HepG2 (cell line): ENCODE measurements at regions not wholly inside any gene's neighbourhood (a gene's known extent, or its start where the extent isn't known, plus 50 kb on each side); places are given as distances from the start of the nearest gene placed in this dataset.

ENCODE experiments used
- ATAC-seq: fragments of 200-7000 bp; cut with Tn5 transposase; 3 replicates; pipeline ENCODE4 v1.9.1; 2020; ENCODE audit warnings: mild to moderate bottlenecking, moderate library complexity
- BruUV-seq: library from RNA; stranded (reverse); fragments of 400-500 nt; replicated peaks from 2 replicates; lab custom pipeline; 2021; lab: Mats Ljungman, UMichigan
- CTCF ChIA-PET: fragments of 300-600 bp; formaldehyde crosslinking; extraction: SDS; loops from one replicate; lab custom pipeline; 2021; ENCODE audit warnings: low total read pairs, inconsistent platforms, low intra/inter-chr PET ratio; lab: Yijun Ruan, JAX
- POLR2A ChIA-PET: fragments of 350-600 bp; sonication (Branson Sonifier 250); formaldehyde crosslinking; loops from one replicate; lab custom pipeline; 2020; ENCODE audit warnings: antibody characterized with exemption, inconsistent platforms; lab: Yijun Ruan, JAX
- DNase-seq: peaks from one replicate; pipeline ENCODE4 v3.0.0-alpha.2; 2015; ENCODE audit warnings: low spot score
- FAIRE-seq: peaks from 3 replicates; lab custom pipeline; 2011; peaks lifted over from hg19 to GRCh38; lab: Jason Lieb, UNC
- H2AFZ ChIP-seq: one replicate; pipeline ENCODE4 v1.6.1; 2011; ENCODE audit warnings: low read length, inconsistent platforms
- H3K27ac ChIP-seq: fragments of 300-600 bp; 3 replicates; pipeline ENCODE4 v1.8.0; 2011; ENCODE audit warnings: mixed run types, mild to moderate bottlenecking, mixed read lengths, low read length, inconsistent platforms; ENCODE audit not compliant: insufficient read depth; ENCODE audit errors: extremely low read length
- H3K27me3 ChIP-seq, 2 experiments: fragments of 200-600 bp in 1 of 2; 2 replicates in 1 of 2; 3 replicates in 1 of 2; pipeline versions ENCODE4 v1.6.0 to v1.8.0; 2011; ENCODE audit warnings: low read length in 2 of 2, mild to moderate bottlenecking in 2 of 2, moderate library complexity in 2 of 2, inconsistent platforms in 1 of 2; ENCODE audit not compliant: insufficient read depth in 2 of 2, control insufficient read depth in 1 of 2
- H3K36me3 ChIP-seq, 2 experiments: fragments of 200-600 bp in 1 of 2; replicated peaks in 1 of 2; 2 replicates in 1 of 2; 3 replicates in 1 of 2; pipeline versions ENCODE4 v1.5.1 to v1.8.0; 2011; ENCODE audit warnings: low read length in 2 of 2, inconsistent platforms in 1 of 2; ENCODE audit not compliant: insufficient read depth in 2 of 2, control insufficient read depth in 1 of 2
- H3K4me1 ChIP-seq: 2 replicates; pipeline ENCODE4 v1.5.1; 2012; ENCODE audit warnings: low read length, inconsistent platforms; ENCODE audit not compliant: insufficient read depth
- H3K4me2 ChIP-seq: 2 replicates; pipeline ENCODE4 v1.6.0; 2011; ENCODE audit warnings: low read depth, low read length, inconsistent platforms
- H3K4me3 ChIP-seq, 3 experiments: fragments of 200-600 bp in 1 of 3; sonication (generic), shearing (Covaris generic) in 1 of 3; replicated peaks in 1 of 3; 2 replicates each; pipeline ENCODE4 v1.5.1; 2011 to 2016; ENCODE audit warnings: low read length in 3 of 3, inconsistent platforms in 2 of 3, low read depth in 2 of 3, mild to moderate bottlenecking in 2 of 3, control low read depth in 1 of 3, mixed read lengths in 1 of 3; ENCODE audit not compliant: insufficient read depth in 1 of 3
- H3K79me2 ChIP-seq: one replicate; pipeline ENCODE4 v1.6.1; 2011; ENCODE audit warnings: low read length, inconsistent platforms; ENCODE audit not compliant: insufficient read depth
- H3K9ac ChIP-seq: 2 replicates; pipeline ENCODE4 v1.6.0; 2011; ENCODE audit warnings: mild to moderate bottlenecking, low read depth, low read length, inconsistent platforms; ENCODE audit not compliant: insufficient read depth
- H3K9me3 ChIP-seq: 2 replicates; pipeline ENCODE4 v1.5.1; 2012; ENCODE audit warnings: mild to moderate bottlenecking, low read length
- H4K20me1 ChIP-seq: 2 replicates; pipeline ENCODE4 v1.6.0; 2011; ENCODE audit warnings: inconsistent platforms, mild to moderate bottlenecking, low read length, moderate library complexity; ENCODE audit not compliant: insufficient read depth
- AHR ChIP-seq: IDR thresholded peaks from 2 replicates; pipeline ENCODE4 v1.6.1; 2018; ENCODE audit warnings: missing genetic modification reagents, missing compliant biosample characterization
- E2F1 ChIP-seq: sonication (generic); formaldehyde crosslinking; IDR thresholded peaks from 2 replicates; pipeline ENCODE4 v1.5.0; 2020; ENCODE audit warnings: missing genetic modification reagents
- IKZF5 ChIP-seq: IDR thresholded peaks from 2 replicates; pipeline ENCODE4 v1.6.1; 2018; ENCODE audit warnings: missing genetic modification reagents, mild to moderate bottlenecking, missing compliant biosample characterization
- MNT ChIP-seq: fragments of 450-650 bp; IDR thresholded peaks from 2 replicates; pipeline ENCODE4 v1.6.1; 2016
- TIGD3 ChIP-seq: sonication (generic); formaldehyde crosslinking; IDR thresholded peaks from 2 replicates; pipeline ENCODE4 v1.5.1; 2020; ENCODE audit warnings: mild to moderate bottlenecking, missing genetic modification reagents, borderline replicate concordance
- ZBTB33 ChIP-seq: sonication (generic); formaldehyde crosslinking; IDR thresholded peaks from 2 replicates; pipeline ENCODE4 v1.4.0; 2020; ENCODE audit warnings: missing genetic modification reagents
- ZNF549 ChIP-seq: sonication (generic); formaldehyde crosslinking; IDR thresholded peaks from 2 replicates; pipeline ENCODE4 v1.5.0; 2020; ENCODE audit warnings: missing genetic modification reagents
- ZSCAN5A ChIP-seq: sonication (generic); formaldehyde crosslinking; IDR thresholded peaks from 2 replicates; pipeline ENCODE4 v1.8.0; 2022; ENCODE audit warnings: mild to moderate bottlenecking, missing genetic modification reagents, borderline replicate concordance
- whole genome bisulfite sequencing: methylation state at CpG from one replicate; pipeline ENCODE4 v1.1.6; 2017; ENCODE audit warnings: low lambda C conversion rate; 5-methylcytosine and 5-hydroxymethylcytosine counted together
- in situ Hi-C: cut with HindIII; loops from 2 replicates; pipeline ENCODE4 v1.10.0; 2017; ENCODE audit warnings: low pct_unique_long_range_greater_than_20kb; ENCODE audit not compliant: extremely low pct_ligation_motif_present
- intact Hi-C: fragments of 100-400 bp; cut with micrococcal nuclease; formaldehyde crosslinking; loops from one replicate; pipeline ENCODE4 v1.10.0; 2022; ENCODE audit not compliant: unreplicated experiment

- FAIRE-seq = no peak
- Histone ChIP-seq H3K4me2 (no peak overlapping the region), H2AFZ (no peak overlapping the region), H3K4me3 (no peak overlapping the region), H3K4me1 (no peaks in the 10 kb centered on the region), H3K9ac (no peak overlapping the region), H4K20me1 (no peaks in the 10 kb centered on the region), H3K27ac (no peak overlapping the region), H3K9me3 (no peaks in the 10 kb centered on the region), H3K36me3 (no peaks in the 10 kb centered on the region), H3K79me2 (no peaks in the 10 kb centered on the region), H3K27me3 (peaks cover 1 to 3% of the 10 kb centered on the region in 2 experiments; a peak in 1 of 5 replicates)
- BruUV-seq = no TSS peak
- ATAC-seq = no peak
- ChIA-PET CTCF (no interaction called here), POLR2A (no interaction called here)
- DNase-seq = no peak
- in situ Hi-C loops = no loop called here
- no peak for TF ChIP-seq ZNF549 (CRISPR knock-in tag)
- TF ChIP-seq IKZF5 = no peak
- TF ChIP-seq MNT = peak; percentile 69
- 21% methylated on average over 6 of the region's 6 CpGs for WGBS
- intact Hi-C loops = loop anchor here (10.0 kb wide), 1 partner anchor 1525 kb away; no protein-coding TSS in a partner anchor
These were observed 132.3 kb downstream of the FCRL5 start for GRCh38 chr1:157419845-157420542.

GRCh38 chr1:157418659-157419058 is 133.7 kb downstream of the FCRL5 start:
- FAIRE-seq = no peak
- H3K4me1 ChIP-seq = no peaks in the 10 kb centered on the region
- H3K27me3 ChIP-seq = peaks cover 0 to 3% of the 10 kb centered on the region in 2 experiments; a peak in 1 of 5 replicates
- H3K27ac ChIP-seq = no peak overlapping the region
- DNase-seq = no peak
- H3K36me3 ChIP-seq = no peaks in the 10 kb centered on the region
- in situ Hi-C loops (no loop called here), intact Hi-C loops (loop anchor here (10.0 kb wide), 1 partner anchor 1524 kb away; no protein-coding TSS in a partner anchor)
- POLR2A ChIA-PET = no interaction called here
- no peak for ATAC-seq
- no peaks in the 10 kb centered on the region for H4K20me1 ChIP-seq
- H3K4me3 ChIP-seq = no peak overlapping the region
- no peak overlapping the region for H2AFZ ChIP-seq
- H3K79me2 ChIP-seq = no peaks in the 10 kb centered on the region
- H3K9me3 ChIP-seq = no peaks in the 10 kb centered on the region
- no peak overlapping the region for H3K4me2 ChIP-seq
- CTCF ChIA-PET = no interaction called here
- H3K9ac ChIP-seq = no peak overlapping the region
- BruUV-seq = no TSS peak
- WGBS = 0% methylated on average over 3 of the region's 3 CpGs
- TF ChIP-seq AHR (CRISPR knock-in tag) = no peak
- no peak for TF ChIP-seq TIGD3
- no peak for TF ChIP-seq ZBTB33
- no peak for TF ChIP-seq ZSCAN5A
- no peak for TF ChIP-seq E2F1 (CRISPR knock-in tag)
